ENCODE measurements at regions not wholly inside any gene's neighbourhood (a gene's known extent, or its start where the extent isn't known, plus 50 kb on each side); places are given as distances from the start of the nearest gene placed in this dataset.

- no peak for TF ChIP-seq CTCF (IDR thresholded peaks at IDR 0.05)
- no peak for TF ChIP-seq EZH2phosphoT487 (IDR thresholded peaks at IDR 0.05)
- TF ChIP-seq EZH2 (IDR thresholded peaks at IDR 0.05): no peak
These were observed 166.9 kb upstream of the TMC3 start for GRCh38 chr15:81540909-81541308.

Data from neural progenitor cell (in vitro differentiated cells).